ENCODE measurements at regions not wholly inside any gene's neighbourhood (a gene's known extent, or its start where the extent isn't known, plus 50 kb on each side); places are given as distances from the start of the nearest gene placed in this dataset.

DNA sequence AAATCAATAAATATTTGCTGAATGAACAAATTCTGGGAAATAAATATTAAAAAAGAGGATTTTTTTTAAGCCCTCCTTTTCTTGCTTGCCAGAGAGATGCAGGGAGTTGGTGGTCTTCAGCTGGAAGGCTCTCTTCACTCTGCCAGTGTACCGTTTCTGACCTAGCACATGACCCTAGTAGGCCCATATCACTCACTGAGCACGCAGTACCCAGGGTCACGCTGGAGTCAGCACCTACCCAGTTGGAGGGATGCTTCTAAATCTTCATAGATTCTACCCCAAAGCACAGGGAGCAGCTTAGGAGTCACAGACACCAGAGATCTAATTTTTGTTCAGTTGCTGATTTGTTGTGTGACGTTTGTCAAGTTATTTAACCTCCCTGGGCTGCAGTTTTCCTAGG lies 195.4 kb upstream of the TBX3 start:
- Histone ChIP-seq H3K4me3 (ENCODE audit: low read depth, low read length, poor library complexity, severe bottlenecking) (no peak overlapping the region), H4K20me1 (ENCODE audit: insufficient read depth, low read length) (no peaks in the 10 kb centered on the region), H3K9me2 (ENCODE audit: low read depth, low read length) (no peaks in the 10 kb centered on the region), H3K9ac (ENCODE audit: low read length) (no peak overlapping the region), H3K9me3 (ENCODE audit: low read length) (no peaks in the 10 kb centered on the region), H3F3A (ENCODE audit: insufficient read depth, low read length) (no peaks in the 10 kb centered on the region), H3K4me1 (ENCODE audit: insufficient read depth, low read length, severe bottlenecking) (no peaks in the 10 kb centered on the region), H2AFZ (ENCODE audit: low read length) (no peak overlapping the region), H3K79me2 (ENCODE audit: insufficient read depth, low read length) (no peaks in the 10 kb centered on the region), H3K27ac (ENCODE audit: low read depth, low read length, poor library complexity, severe bottlenecking) (no peak overlapping the region), H3K36me3 (ENCODE audit: insufficient read depth, low read length) (no peaks in the 10 kb centered on the region), H3K27me3 (ENCODE audit: insufficient read depth, low read length) (no peaks in the 10 kb centered on the region), H3K4me2 (ENCODE audit: low read length) (no peak overlapping the region)
- TF ChIP-seq, protein P1, sequence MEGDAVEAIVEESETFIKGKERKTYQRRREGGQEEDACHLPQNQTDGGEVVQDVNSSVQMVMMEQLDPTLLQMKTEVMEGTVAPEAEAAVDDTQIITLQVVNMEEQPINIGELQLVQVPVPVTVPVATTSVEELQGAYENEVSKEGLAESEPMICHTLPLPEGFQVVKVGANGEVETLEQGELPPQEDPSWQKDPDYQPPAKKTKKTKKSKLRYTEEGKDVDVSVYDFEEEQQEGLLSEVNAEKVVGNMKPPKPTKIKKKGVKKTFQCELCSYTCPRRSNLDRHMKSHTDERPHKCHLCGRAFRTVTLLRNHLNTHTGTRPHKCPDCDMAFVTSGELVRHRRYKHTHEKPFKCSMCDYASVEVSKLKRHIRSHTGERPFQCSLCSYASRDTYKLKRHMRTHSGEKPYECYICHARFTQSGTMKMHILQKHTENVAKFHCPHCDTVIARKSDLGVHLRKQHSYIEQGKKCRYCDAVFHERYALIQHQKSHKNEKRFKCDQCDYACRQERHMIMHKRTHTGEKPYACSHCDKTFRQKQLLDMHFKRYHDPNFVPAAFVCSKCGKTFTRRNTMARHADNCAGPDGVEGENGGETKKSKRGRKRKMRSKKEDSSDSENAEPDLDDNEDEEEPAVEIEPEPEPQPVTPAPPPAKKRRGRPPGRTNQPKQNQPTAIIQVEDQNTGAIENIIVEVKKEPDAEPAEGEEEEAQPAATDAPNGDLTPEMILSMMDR (IDR thresholded peaks at IDR 0.05; ENCODE audit: low read length): no peak
- TF ChIP-seq EZH2 (IDR thresholded peaks at IDR 0.05; ENCODE audit: borderline replicate concordance, low read length): no peak

DNA sequence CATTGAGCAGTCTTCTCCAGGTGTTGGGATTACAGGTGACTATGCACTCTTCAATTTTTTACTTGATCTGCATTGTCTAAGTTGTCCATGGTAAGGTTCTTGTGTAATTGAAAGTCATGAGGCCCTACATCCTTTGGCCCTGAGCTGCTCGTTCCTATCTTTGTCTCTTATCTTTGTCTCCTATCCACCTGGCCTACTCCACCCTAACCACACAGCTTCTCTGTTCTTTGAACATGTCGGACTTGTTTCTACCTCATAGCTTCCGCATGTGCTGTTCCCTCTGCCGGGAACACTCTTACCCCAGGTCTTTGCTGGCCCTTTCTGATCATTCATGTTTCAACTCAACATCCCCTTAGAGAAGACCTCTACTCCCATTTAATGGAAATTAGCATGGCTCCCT lies 194.8 kb upstream of the TBX3 start:
- Histone ChIP-seq H3K4me1 (ENCODE audit: insufficient read depth, low read length, severe bottlenecking) (no peaks in the 10 kb centered on the region), H3K27me3 (ENCODE audit: insufficient read depth, low read length) (no peaks in the 10 kb centered on the region)

DNA sequence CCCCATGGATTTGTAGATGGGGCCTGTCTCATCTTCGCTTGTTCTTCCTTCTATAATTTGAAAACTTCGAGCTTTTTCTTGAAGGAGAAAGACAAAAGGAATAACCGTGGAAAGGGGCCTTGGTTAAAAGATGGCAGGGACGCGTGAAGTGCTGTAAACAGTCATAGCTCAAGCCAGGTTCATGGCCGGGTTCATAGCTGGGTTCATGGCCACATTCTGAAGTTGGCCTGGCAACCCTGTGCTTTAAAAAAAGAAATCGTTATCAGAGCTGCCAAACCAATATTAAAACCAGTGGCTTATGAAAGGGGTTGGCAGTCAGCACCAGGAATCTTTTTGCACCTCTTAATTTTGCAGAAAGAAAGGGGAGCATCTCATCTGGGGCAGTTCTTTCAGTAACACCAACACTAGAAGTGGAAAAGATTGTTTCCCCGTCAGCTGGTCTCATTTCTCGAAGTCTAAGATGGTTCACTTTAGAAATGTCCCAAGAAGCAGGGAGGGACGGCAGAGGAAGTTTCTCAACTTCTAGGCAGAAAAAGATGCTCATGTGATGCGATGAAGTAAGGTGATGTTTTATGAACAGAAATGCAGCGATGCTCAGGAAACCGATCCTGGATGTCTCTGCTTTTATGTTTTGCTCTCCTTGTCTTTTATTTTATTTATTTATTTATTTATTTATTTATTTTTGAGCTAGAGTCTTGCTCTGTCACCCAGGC lies 193.1 kb upstream of the TBX3 start:
- H2AFZ ChIP-seq (ENCODE audit: low read length): no peak overlapping the region
- no peaks in the 10 kb centered on the region for H3K9me3 ChIP-seq (ENCODE audit: low read length)
- no peak overlapping the region for H3K9ac ChIP-seq (ENCODE audit: low read length)
- TF ChIP-seq, protein P1 (IDR thresholded peaks at IDR 0.05; ENCODE audit: low read length): no peak
- no peak for TF ChIP-seq EZH2 (IDR thresholded peaks at IDR 0.05; ENCODE audit: borderline replicate concordance, low read length)
- no peaks in the 10 kb centered on the region for H3K36me3 ChIP-seq (ENCODE audit: insufficient read depth, low read length)
- H4K20me1 ChIP-seq (ENCODE audit: insufficient read depth, low read length): no peaks in the 10 kb centered on the region
- no peaks in the 10 kb centered on the region for H3F3A ChIP-seq (ENCODE audit: insufficient read depth, low read length)
- no peak overlapping the region for H3K4me3 ChIP-seq (ENCODE audit: low read depth, low read length, poor library complexity, severe bottlenecking)
- H3K4me2 ChIP-seq (ENCODE audit: low read length): no peak overlapping the region
- no peak overlapping the region for H3K27ac ChIP-seq (ENCODE audit: low read depth, low read length, poor library complexity, severe bottlenecking)
- no peaks in the 10 kb centered on the region for H3K4me1 ChIP-seq (ENCODE audit: insufficient read depth, low read length, severe bottlenecking)
- no peaks in the 10 kb centered on the region for H3K79me2 ChIP-seq (ENCODE audit: insufficient read depth, low read length)
- no peaks in the 10 kb centered on the region for H3K27me3 ChIP-seq (ENCODE audit: insufficient read depth, low read length)
- no peaks in the 10 kb centered on the region for H3K9me2 ChIP-seq (ENCODE audit: low read depth, low read length)

More for the DNA sequence above, 194.8 kb upstream of the TBX3 start:
- Histone ChIP-seq H3K79me2 (ENCODE audit: insufficient read depth, low read length) (no peaks in the 10 kb centered on the region), H3F3A (ENCODE audit: insufficient read depth, low read length) (no peaks in the 10 kb centered on the region), H3K36me3 (ENCODE audit: insufficient read depth, low read length) (no peaks in the 10 kb centered on the region), H4K20me1 (ENCODE audit: insufficient read depth, low read length) (no peaks in the 10 kb centered on the region), H2AFZ (ENCODE audit: low read length) (no peak overlapping the region), H3K4me2 (ENCODE audit: low read length) (no peak overlapping the region), H3K27ac (ENCODE audit: low read depth, low read length, poor library complexity, severe bottlenecking) (no peak overlapping the region), H3K9me2 (ENCODE audit: low read depth, low read length) (no peaks in the 10 kb centered on the region), H3K9me3 (ENCODE audit: low read length) (no peaks in the 10 kb centered on the region), H3K9ac (ENCODE audit: low read length) (no peak overlapping the region), H3K4me3 (ENCODE audit: low read depth, low read length, poor library complexity, severe bottlenecking) (no peak overlapping the region)
- TF ChIP-seq, protein P1 (IDR thresholded peaks at IDR 0.05; ENCODE audit: low read length): no peak
- no peak for TF ChIP-seq EZH2 (IDR thresholded peaks at IDR 0.05; ENCODE audit: borderline replicate concordance, low read length)

Data from OCI-LY1 (cell line).